Skeletal muscle satellite cell (primary cell): ENCODE measurements at regions not wholly inside any gene's neighbourhood (a gene's known extent, or its start where the extent isn't known, plus 50 kb on each side); places are given as distances from the start of the nearest gene placed in this dataset.

Experiments used
- H3K27me3 ChIP-seq: 2 replicates; pipeline ENCODE4 v1.7.0; 2013; ENCODE audit warnings: low read length; ENCODE audit not compliant: control insufficient read depth, insufficient read depth
- H3K36me3 ChIP-seq: 2 replicates; pipeline ENCODE4 v1.7.0; 2013; ENCODE audit warnings: mild to moderate bottlenecking, control low read depth, low read length; ENCODE audit not compliant: insufficient read depth
- H3K4me1 ChIP-seq: 2 replicates; pipeline ENCODE4 v1.7.0; 2013; ENCODE audit warnings: low read length; ENCODE audit not compliant: control insufficient read depth, insufficient read depth
- H3K4me2 ChIP-seq: 2 replicates; pipeline ENCODE4 v1.7.0; 2013; ENCODE audit warnings: mild to moderate bottlenecking, low read length
- H3K4me3 ChIP-seq: 2 replicates; pipeline ENCODE4 v1.7.0; 2013; ENCODE audit warnings: low read length
- H3K9ac ChIP-seq: 2 replicates; pipeline ENCODE4 v1.7.0; 2013; ENCODE audit warnings: mild to moderate bottlenecking, low read depth, low read length, moderate library complexity
- H3K9me3 ChIP-seq: replicated peaks from 2 replicates; pipeline ENCODE4 v1.7.0; 2013; ENCODE audit warnings: mild to moderate bottlenecking, control low read depth, low read length

DNA sequence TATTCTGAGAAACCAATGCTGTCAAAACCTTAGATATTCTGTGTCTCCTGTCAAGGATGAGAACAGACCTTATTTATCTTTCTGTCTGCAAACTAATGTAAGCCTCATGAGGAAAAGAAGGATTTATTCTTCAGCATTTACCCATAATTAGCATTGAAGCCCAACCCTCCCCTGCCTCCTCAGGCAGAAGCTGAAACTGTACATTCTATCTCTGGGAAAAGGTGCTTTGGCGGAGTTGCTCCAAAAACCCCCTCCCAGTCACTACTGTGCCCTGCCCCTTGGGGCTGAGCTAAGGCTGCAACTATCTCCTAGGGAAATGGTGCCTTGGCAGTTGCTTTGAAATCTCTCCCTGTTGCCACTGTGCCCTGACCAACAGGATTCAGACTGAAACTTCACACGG lies 106.2 kb upstream of the TLR4 start:
- no peak overlapping the region for H3K4me2 ChIP-seq
- no peaks in the 10 kb centered on the region for H3K9me3 ChIP-seq
- H3K9ac ChIP-seq, result no peak overlapping the region
- no peaks in the 10 kb centered on the region for H3K36me3 ChIP-seq
- H3K4me1 ChIP-seq, result no peaks in the 10 kb centered on the region
- H3K27me3 ChIP-seq, result no peaks in the 10 kb centered on the region
- no peak overlapping the region for H3K4me3 ChIP-seq

GRCh38 chr9:117596678-117597077 lies 107.5 kb upstream of the TLR4 start:
- no peak overlapping the region for H3K4me3 ChIP-seq
- no peak overlapping the region for H3K4me2 ChIP-seq
- H3K9me3 ChIP-seq, result no peaks in the 10 kb centered on the region
- no peaks in the 10 kb centered on the region for H3K4me1 ChIP-seq
- no peak overlapping the region for H3K9ac ChIP-seq
- H3K27me3 ChIP-seq, result peaks cover 2% of the 10 kb centered on the region
- H3K36me3 ChIP-seq, result no peaks in the 10 kb centered on the region

DNA sequence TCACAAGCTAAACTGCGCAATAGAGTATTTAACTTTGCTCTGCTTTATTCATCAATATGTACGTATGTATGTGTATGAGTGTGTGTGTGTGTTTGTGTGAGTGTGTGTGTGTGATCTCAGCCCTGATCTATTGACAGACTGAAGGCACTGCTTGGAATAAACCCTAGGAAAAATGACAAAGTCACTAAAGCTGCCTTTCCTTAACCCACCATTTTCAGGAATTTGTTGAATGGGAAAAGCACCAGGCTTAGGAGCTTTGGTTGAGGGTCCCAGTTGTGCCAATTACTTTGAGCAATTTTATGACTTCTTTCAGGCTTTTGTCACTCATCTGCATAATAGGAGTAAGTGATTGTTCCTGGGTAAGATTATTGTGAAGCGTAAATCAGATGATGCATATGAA lies 108.6 kb upstream of the TLR4 start:
- no peak overlapping the region for H3K4me3 ChIP-seq

GRCh38 chr9:117587263-117587662 lies 116.9 kb upstream of the TLR4 start:
- Histone ChIP-seq H3K27me3 (no peaks in the 10 kb centered on the region), H3K4me1 (no peaks in the 10 kb centered on the region), H3K4me3 (no peak overlapping the region), H3K9ac (no peak overlapping the region), H3K9me3 (no peaks in the 10 kb centered on the region), H3K4me2 (no peak overlapping the region), H3K36me3 (no peaks in the 10 kb centered on the region)

More for the DNA sequence above, 108.6 kb upstream of the TLR4 start:
- Histone ChIP-seq H3K36me3 (no peaks in the 10 kb centered on the region), H3K9ac (no peak overlapping the region), H3K9me3 (no peaks in the 10 kb centered on the region), H3K4me2 (no peak overlapping the region), H3K4me1 (no peaks in the 10 kb centered on the region), H3K27me3 (peaks cover 2% of the 10 kb centered on the region)

- H3K4me2 ChIP-seq, result no peak overlapping the region
- H3K4me1 ChIP-seq, result no peaks in the 10 kb centered on the region
- no peak overlapping the region for H3K9ac ChIP-seq
- no peaks in the 10 kb centered on the region for H3K27me3 ChIP-seq
- no peaks in the 10 kb centered on the region for H3K36me3 ChIP-seq
- no peak overlapping the region for H3K4me3 ChIP-seq
- H3K9me3 ChIP-seq, result no peaks in the 10 kb centered on the region
These were observed 130.1 kb upstream of the TLR4 start for GRCh38 chr9:117574099-117574498.

GRCh38 chr9:117564839-117565238 lies 139.4 kb upstream of the TLR4 start:
- Histone ChIP-seq H3K27me3 (no peaks in the 10 kb centered on the region), H3K4me2 (no peak overlapping the region), H3K36me3 (no peaks in the 10 kb centered on the region), H3K9me3 (no peaks in the 10 kb centered on the region), H3K9ac (no peak overlapping the region), H3K4me3 (no peak overlapping the region), H3K4me1 (no peaks in the 10 kb centered on the region)

- Histone ChIP-seq H3K9ac (no peak overlapping the region), H3K4me3 (no peak overlapping the region), H3K4me1 (no peaks in the 10 kb centered on the region), H3K9me3 (no peaks in the 10 kb centered on the region), H3K36me3 (no peaks in the 10 kb centered on the region), H3K27me3 (no peaks in the 10 kb centered on the region), H3K4me2 (no peak overlapping the region)
These were observed 142.4 kb upstream of the TLR4 start for GRCh38 chr9:117561761-117562160.

- H3K27me3 ChIP-seq, result no peaks in the 10 kb centered on the region
- H3K9ac ChIP-seq, result no peak overlapping the region
- no peaks in the 10 kb centered on the region for H3K9me3 ChIP-seq
- no peaks in the 10 kb centered on the region for H3K36me3 ChIP-seq
- H3K4me1 ChIP-seq, result no peaks in the 10 kb centered on the region
- no peak overlapping the region for H3K4me3 ChIP-seq
- no peak overlapping the region for H3K4me2 ChIP-seq
These were observed 141.2 kb upstream of the ASTN2 start for GRCh38 chr9:117555964-117556629.

DNA sequence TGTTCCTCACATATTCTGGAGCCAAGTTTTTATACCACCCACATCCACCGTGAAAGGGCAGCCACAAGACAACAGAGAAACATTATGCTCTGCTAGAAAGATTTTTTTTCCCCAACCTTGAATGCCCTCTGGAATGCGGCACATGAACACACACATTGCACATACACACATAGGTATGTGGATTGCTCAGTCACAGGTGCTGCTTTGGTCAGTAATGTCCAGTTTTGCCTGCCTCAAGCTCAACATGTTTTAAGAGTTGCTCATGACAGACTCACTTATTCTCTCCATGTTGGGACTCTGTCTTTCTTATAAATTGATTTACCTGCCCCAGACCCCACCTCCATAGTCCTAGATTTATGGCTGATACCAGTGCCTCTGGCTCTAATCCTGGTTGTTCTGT lies 138.0 kb upstream of the ASTN2 start:
- H3K36me3 ChIP-seq, result no peaks in the 10 kb centered on the region
- H3K9me3 ChIP-seq, result no peaks in the 10 kb centered on the region
- H3K4me1 ChIP-seq, result no peaks in the 10 kb centered on the region
- H3K4me2 ChIP-seq, result no peak overlapping the region
- H3K9ac ChIP-seq, result no peak overlapping the region
- peaks cover 8% of the 10 kb centered on the region for H3K27me3 ChIP-seq
- no peak overlapping the region for H3K4me3 ChIP-seq

GRCh38 chr9:117551171-117551570 lies 136.3 kb upstream of the ASTN2 start:
- Histone ChIP-seq H3K4me1 (no peaks in the 10 kb centered on the region), H3K9ac (no peak overlapping the region), H3K4me2 (no peak overlapping the region), H3K36me3 (no peaks in the 10 kb centered on the region), H3K4me3 (no peak overlapping the region), H3K9me3 (no peaks in the 10 kb centered on the region), H3K27me3 (peaks cover 8% of the 10 kb centered on the region)

DNA sequence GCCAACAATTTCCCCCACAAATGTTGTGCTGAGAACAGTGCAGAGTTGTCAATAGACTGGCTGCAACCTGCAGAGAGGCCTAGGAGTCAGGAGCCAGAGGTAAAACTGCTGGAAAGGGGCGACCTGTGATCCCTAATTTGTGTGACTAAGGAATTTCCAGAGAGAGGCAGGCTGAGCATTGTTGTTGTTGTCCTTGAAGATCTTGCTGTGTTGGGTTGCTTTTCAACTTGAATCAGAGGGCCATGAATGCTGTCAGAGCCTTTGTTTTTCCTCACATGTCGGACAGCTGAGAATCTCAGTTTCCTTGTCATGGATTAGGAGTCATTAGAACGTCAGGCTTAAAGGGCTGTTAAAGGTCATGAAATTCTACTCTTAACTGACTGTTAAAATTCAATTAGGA lies 134.6 kb upstream of the ASTN2 start:
- H3K9me3 ChIP-seq, result no peaks in the 10 kb centered on the region
- H3K4me3 ChIP-seq, result no peak overlapping the region
- no peaks in the 10 kb centered on the region for H3K4me1 ChIP-seq
- H3K36me3 ChIP-seq, result no peaks in the 10 kb centered on the region
- H3K4me2 ChIP-seq, result no peak overlapping the region
- H3K27me3 ChIP-seq, result peaks cover 8% of the 10 kb centered on the region
- no peak overlapping the region for H3K9ac ChIP-seq

DNA sequence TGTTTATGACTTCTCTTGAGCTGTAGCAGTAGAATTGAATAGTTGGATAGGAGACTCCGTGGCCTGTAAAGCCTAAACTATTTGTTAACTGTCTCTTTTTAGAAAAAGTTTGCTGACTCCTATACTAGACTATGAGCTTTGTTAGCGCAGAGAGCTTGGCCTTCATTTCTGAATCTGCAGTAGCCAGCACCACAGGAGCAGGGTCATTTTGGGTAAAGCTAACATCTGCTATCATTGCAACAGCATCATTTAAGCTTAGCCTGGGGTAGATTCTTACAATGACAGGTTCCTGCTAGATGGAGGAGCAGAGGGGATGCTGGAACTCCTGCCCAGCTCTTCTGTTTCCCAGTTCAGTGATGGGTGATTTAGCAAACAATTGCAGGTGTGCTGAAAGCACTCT lies 133.7 kb upstream of the ASTN2 start:
- no peaks in the 10 kb centered on the region for H3K4me1 ChIP-seq
- H3K4me3 ChIP-seq, result no peak overlapping the region
- H3K4me2 ChIP-seq, result no peak overlapping the region
- H3K9ac ChIP-seq, result no peak overlapping the region
- H3K27me3 ChIP-seq, result peaks cover 8% of the 10 kb centered on the region
- no peaks in the 10 kb centered on the region for H3K9me3 ChIP-seq
- H3K36me3 ChIP-seq, result no peaks in the 10 kb centered on the region
